MG63 (cell line): ENCODE measurements at regions not wholly inside any gene's neighbourhood (a gene's known extent, or its start where the extent isn't known, plus 50 kb on each side); places are given as distances from the start of the nearest gene placed in this dataset.
A peak's percentile ranks its signal among the peaks of the same experiment; 100 is the strongest.

ENCODE experiments used
- DNase-seq: peaks from one replicate; pipeline ENCODE4 v3.0.0-alpha.2; 2020
- H3K27me3 ChIP-seq: fragments of 250-450 bp; sonication (Bioruptor Pico); 2 replicates; pipeline ENCODE4 v1.5.1; 2020; ENCODE audit warnings: mild to moderate bottlenecking, moderate library complexity
- H3K36me3 ChIP-seq: fragments of 250-450 bp; sonication (Bioruptor Pico); 2 replicates; pipeline ENCODE4 v1.5.1; 2020; ENCODE audit warnings: mild to moderate bottlenecking, moderate library complexity
- H3K4me3 ChIP-seq: fragments of 250-450 bp; sonication (Bioruptor Pico); 2 replicates; pipeline ENCODE4 v1.5.1; 2020; ENCODE audit warnings: mild to moderate bottlenecking, moderate library complexity
- H3K9me3 ChIP-seq: fragments of 250-450 bp; sonication (Bioruptor Pico); 2 replicates; pipeline ENCODE4 v1.5.1; 2020; ENCODE audit warnings: mild to moderate bottlenecking, moderate library complexity

GRCh38 chr2:144965172-144965571, 445.3 kb upstream of the ZEB2 start:
- Histone ChIP-seq H3K4me3 (no peak overlapping the region), H3K9me3 (no peaks in the 10 kb centered on the region), H3K27me3 (no peaks in the 10 kb centered on the region), H3K36me3 (no peaks in the 10 kb centered on the region)
- DNase-seq = no peak

- no peak overlapping the region for H3K4me3 ChIP-seq
- H3K9me3 ChIP-seq = no peaks in the 10 kb centered on the region
- H3K36me3 ChIP-seq = no peaks in the 10 kb centered on the region
- H3K27me3 ChIP-seq = no peaks in the 10 kb centered on the region
- DNase-seq = no peak
Measured at GRCh38 chr2:144963031-144963430, 443.1 kb upstream of the ZEB2 start.

GRCh38 chr2:144959416-144959815, 439.5 kb upstream of the ZEB2 start:
- Histone ChIP-seq H3K4me3 (no peak overlapping the region), H3K36me3 (no peaks in the 10 kb centered on the region), H3K27me3 (no peaks in the 10 kb centered on the region), H3K9me3 (no peaks in the 10 kb centered on the region)
- DNase-seq = no peak

- peak; percentile 53 for DNase-seq
- H3K27me3 ChIP-seq = no peaks in the 10 kb centered on the region
- H3K36me3 ChIP-seq = no peaks in the 10 kb centered on the region
- no peaks in the 10 kb centered on the region for H3K9me3 ChIP-seq
- H3K4me3 ChIP-seq = no peak overlapping the region
Measured at GRCh38 chr2:144950899-144951560, 431.1 kb upstream of the ZEB2 start.

GRCh38 chr2:144948205-144948855, 428.4 kb upstream of the ZEB2 start:
- H3K4me3 ChIP-seq = no peak overlapping the region
- no peak for DNase-seq
- no peaks in the 10 kb centered on the region for H3K9me3 ChIP-seq
- H3K27me3 ChIP-seq = no peaks in the 10 kb centered on the region
- H3K36me3 ChIP-seq = no peaks in the 10 kb centered on the region

GRCh38 chr2:144947709-144948037, 427.8 kb upstream of the ZEB2 start:
- H3K27me3 ChIP-seq = no peaks in the 10 kb centered on the region
- DNase-seq = no peak
- H3K9me3 ChIP-seq = no peaks in the 10 kb centered on the region
- H3K4me3 ChIP-seq = no peak overlapping the region
- no peaks in the 10 kb centered on the region for H3K36me3 ChIP-seq

GRCh38 chr2:144946263-144946662, 426.3 kb upstream of the ZEB2 start:
- H3K4me3 ChIP-seq = no peak overlapping the region
- no peaks in the 10 kb centered on the region for H3K36me3 ChIP-seq
- DNase-seq = no peak
- no peaks in the 10 kb centered on the region for H3K27me3 ChIP-seq
- H3K9me3 ChIP-seq = no peaks in the 10 kb centered on the region

GRCh38 chr2:144944546-144945220, 424.8 kb upstream of the ZEB2 start:
- Histone ChIP-seq H3K27me3 (no peaks in the 10 kb centered on the region), H3K4me3 (no peak overlapping the region), H3K9me3 (no peaks in the 10 kb centered on the region), H3K36me3 (no peaks in the 10 kb centered on the region; the same call in 1 of the 2 replicates)
- DNase-seq = no peak

- peak; percentile 32 for DNase-seq
- Histone ChIP-seq H3K4me3 (no peak overlapping the region), H3K9me3 (no peaks in the 10 kb centered on the region), H3K36me3 (no peaks in the 10 kb centered on the region; the same call in 1 of the 2 replicates), H3K27me3 (no peaks in the 10 kb centered on the region)
Measured at GRCh38 chr2:144943986-144944385, 424.1 kb upstream of the ZEB2 start.

GRCh38 chr2:144943293-144943941, 423.5 kb upstream of the ZEB2 start:
- Histone ChIP-seq H3K9me3 (no peaks in the 10 kb centered on the region), H3K36me3 (no peaks in the 10 kb centered on the region; the same call in 1 of the 2 replicates), H3K27me3 (no peaks in the 10 kb centered on the region), H3K4me3 (no peak overlapping the region)
- no peak for DNase-seq

- H3K9me3 ChIP-seq = no peaks in the 10 kb centered on the region
Measured at GRCh38 chr2:144942516-144943256, 422.8 kb upstream of the ZEB2 start.

GRCh38 chr2:144941743-144942488, 422.0 kb upstream of the ZEB2 start:
- DNase-seq = no peak
- H3K4me3 ChIP-seq = no peak overlapping the region

More at GRCh38 chr2:144942516-144943256, 422.8 kb upstream of the ZEB2 start:
- H3K27me3 ChIP-seq = no peaks in the 10 kb centered on the region
- H3K36me3 ChIP-seq = no peaks in the 10 kb centered on the region; the same call in 1 of the 2 replicates
- H3K4me3 ChIP-seq = no peak overlapping the region
- DNase-seq = peak; percentile 49

GRCh38 chr2:144939590-144939989, 419.7 kb upstream of the ZEB2 start:
- Histone ChIP-seq H3K9me3 (no peaks in the 10 kb centered on the region), H3K27me3 (no peaks in the 10 kb centered on the region), H3K4me3 (no peak overlapping the region), H3K36me3 (no peaks in the 10 kb centered on the region; the same call in 1 of the 2 replicates)
- DNase-seq = no peak

More at GRCh38 chr2:144941743-144942488, 422.0 kb upstream of the ZEB2 start:
- Histone ChIP-seq H3K27me3 (no peaks in the 10 kb centered on the region), H3K9me3 (no peaks in the 10 kb centered on the region), H3K36me3 (no peaks in the 10 kb centered on the region; the same call in 1 of the 2 replicates)

- no peaks in the 10 kb centered on the region; the same call in 1 of the 2 replicates for H3K36me3 ChIP-seq
Measured at GRCh38 chr2:144937910-144938709, 418.2 kb upstream of the ZEB2 start.

GRCh38 chr2:144937066-144937465, 417.1 kb upstream of the ZEB2 start:
- Histone ChIP-seq H3K36me3 (no peaks in the 10 kb centered on the region; the same call in 1 of the 2 replicates), H3K4me3 (no peak overlapping the region), H3K9me3 (no peaks in the 10 kb centered on the region), H3K27me3 (no peaks in the 10 kb centered on the region)
- no peak for DNase-seq

More at GRCh38 chr2:144937910-144938709, 418.2 kb upstream of the ZEB2 start:
- H3K27me3 ChIP-seq = no peaks in the 10 kb centered on the region
- DNase-seq = no peak
- H3K9me3 ChIP-seq = no peaks in the 10 kb centered on the region
- no peak overlapping the region for H3K4me3 ChIP-seq
